Omental fat pad (tissue), 3 donors: ENCODE measurements at regions not wholly inside any gene's neighbourhood (a gene's known extent, or its start where the extent isn't known, plus 50 kb on each side); places are given as distances from the start of the nearest gene placed in this dataset.
"Not testable (repeated sequence)": the region's sequence is repeated elsewhere in the genome, so short reads cannot be mapped to it uniquely, and the experiment has no call there.

ENCODE experiments used
- ATAC-seq: fragments of 150-250 bp; one replicate; pipeline ENCODE4 v1.9.1; 2016; ENCODE audit warnings: mild to moderate bottlenecking, moderate library complexity; ENCODE audit not compliant: low FRiP score
- DNase-seq: peaks from one replicate; pipeline ENCODE4 v3.0.0-alpha.2; 2019; ENCODE audit warnings: low spot score
- TF ChIP-seq, protein P1 (sequence below), 3 donors: fragments of 450-650 bp; IDR thresholded peaks; one replicate each; pipeline ENCODE4 v1.5.1; 2016 to 2017; ENCODE audit warnings: antibody characterized with exemption in 3 of 3, mild to moderate bottlenecking in 3 of 3, moderate library complexity in 2 of 3

- TF ChIP-seq, protein P1, sequence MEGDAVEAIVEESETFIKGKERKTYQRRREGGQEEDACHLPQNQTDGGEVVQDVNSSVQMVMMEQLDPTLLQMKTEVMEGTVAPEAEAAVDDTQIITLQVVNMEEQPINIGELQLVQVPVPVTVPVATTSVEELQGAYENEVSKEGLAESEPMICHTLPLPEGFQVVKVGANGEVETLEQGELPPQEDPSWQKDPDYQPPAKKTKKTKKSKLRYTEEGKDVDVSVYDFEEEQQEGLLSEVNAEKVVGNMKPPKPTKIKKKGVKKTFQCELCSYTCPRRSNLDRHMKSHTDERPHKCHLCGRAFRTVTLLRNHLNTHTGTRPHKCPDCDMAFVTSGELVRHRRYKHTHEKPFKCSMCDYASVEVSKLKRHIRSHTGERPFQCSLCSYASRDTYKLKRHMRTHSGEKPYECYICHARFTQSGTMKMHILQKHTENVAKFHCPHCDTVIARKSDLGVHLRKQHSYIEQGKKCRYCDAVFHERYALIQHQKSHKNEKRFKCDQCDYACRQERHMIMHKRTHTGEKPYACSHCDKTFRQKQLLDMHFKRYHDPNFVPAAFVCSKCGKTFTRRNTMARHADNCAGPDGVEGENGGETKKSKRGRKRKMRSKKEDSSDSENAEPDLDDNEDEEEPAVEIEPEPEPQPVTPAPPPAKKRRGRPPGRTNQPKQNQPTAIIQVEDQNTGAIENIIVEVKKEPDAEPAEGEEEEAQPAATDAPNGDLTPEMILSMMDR (IDR thresholded peaks at IDR 0.05) = no peak
- DNase-seq = no peak
- no peak for ATAC-seq
Measured at GRCh38 chr3:5699313-5699712, 511.8 kb downstream of the EDEM1 start.

DNA sequence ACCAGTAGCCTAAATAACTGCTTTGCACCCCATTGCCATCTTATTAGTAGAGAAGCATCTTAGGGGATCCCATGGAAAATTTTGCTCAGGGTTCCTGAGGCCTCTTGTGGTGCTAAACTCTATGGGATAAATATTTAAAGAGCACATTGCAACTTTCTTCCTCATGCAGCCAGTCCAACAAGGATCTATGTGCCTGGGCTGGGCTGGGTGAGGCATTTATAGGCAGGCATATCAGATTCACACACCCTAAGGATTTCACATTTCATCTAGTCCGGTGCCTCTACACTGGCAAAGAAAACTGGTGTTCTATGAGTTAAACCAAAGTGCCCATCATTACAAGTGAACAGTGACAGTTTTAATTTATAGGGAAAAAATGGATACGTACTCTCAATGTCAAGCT, 512.3 kb downstream of the EDEM1 start:
- TF ChIP-seq, protein P1 (IDR thresholded peaks at IDR 0.05) = no peak
- DNase-seq (no peak), ATAC-seq (no peak)

DNA sequence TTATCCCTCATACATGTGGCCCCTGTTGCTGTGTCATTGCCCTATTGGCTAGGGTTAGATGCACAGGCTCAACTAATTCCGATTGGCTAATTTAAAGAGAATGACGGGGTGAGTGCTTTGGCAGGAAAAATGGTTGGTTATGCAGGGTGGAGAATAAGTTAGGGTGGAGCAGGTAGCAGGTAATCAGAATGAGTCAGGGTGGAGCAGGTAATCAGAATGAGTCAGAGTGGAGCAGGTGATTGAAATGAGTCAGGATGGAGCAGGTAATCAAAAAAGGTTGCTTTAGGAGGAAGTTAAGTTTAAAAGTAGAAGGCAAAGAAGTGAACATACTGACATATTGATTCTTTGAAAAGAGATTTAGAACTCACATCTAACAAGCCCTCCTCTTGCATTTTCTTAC, 513.5 kb downstream of the EDEM1 start:
- ATAC-seq, DNase-seq: not testable (repeated sequence)

DNA sequence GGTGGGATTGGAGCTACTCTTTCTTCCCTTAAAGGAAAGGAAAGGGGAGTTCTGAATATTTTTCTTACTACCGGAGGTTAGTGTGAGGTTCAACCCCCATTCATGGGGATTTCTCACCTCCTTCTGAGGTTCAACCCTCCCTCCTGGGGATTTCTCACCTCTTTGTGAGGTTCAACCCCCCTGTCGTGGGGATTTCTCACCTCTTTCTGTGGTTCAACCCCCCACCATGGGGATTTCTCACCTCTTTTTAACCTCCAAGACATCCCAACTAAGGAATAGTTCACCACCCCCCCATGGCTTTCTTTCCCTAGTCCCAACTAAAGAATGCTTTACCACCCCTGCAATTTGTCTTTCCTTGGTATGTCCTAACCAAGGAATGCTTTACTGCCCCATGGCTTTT, 520.3 kb downstream of the EDEM1 start:
- no peak for DNase-seq
- no peak for ATAC-seq
- TF ChIP-seq, protein P1 (IDR thresholded peaks at IDR 0.05) = no peak

- no peak for DNase-seq
- no peak for ATAC-seq
- TF ChIP-seq, protein P1 (IDR thresholded peaks at IDR 0.05) = no peak
Measured at GRCh38 chr3:5709714-5710113, 522.2 kb downstream of the EDEM1 start.

DNA sequence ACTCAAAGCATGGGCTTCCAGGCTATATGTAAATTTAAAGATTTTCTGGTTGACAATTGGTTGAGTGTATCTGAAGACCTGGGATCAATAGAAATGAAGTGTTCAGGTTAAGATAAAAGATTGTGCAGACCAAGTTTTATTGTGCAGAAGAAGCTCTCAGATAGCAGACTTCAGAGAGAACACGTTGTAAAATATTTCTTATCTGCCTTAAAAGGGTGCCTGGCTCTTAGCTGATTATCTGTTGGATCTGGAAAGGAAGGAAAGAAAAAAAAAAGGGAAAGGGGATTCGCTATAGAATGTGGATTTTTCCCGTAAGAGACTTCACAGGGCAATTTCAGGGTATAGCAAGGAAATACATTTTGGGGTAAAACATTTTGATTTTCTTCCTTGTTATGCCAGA, 523.2 kb downstream of the EDEM1 start:
- no peak for ATAC-seq
- TF ChIP-seq, protein P1 (IDR thresholded peaks at IDR 0.05) = no peak
- DNase-seq = no peak

- ATAC-seq (no peak), DNase-seq (no peak)
- TF ChIP-seq, protein P1 (IDR thresholded peaks at IDR 0.05) = no peak
Measured at GRCh38 chr3:5717254-5717653, 529.7 kb downstream of the EDEM1 start.

GRCh38 chr3:5719668-5720067, 532.2 kb downstream of the EDEM1 start:
- not testable (repeated sequence) for ATAC-seq, DNase-seq
